ENCODE measurements at regions not wholly inside any gene's neighbourhood (a gene's known extent, or its start where the extent isn't known, plus 50 kb on each side); places are given as distances from the start of the nearest gene placed in this dataset.

DNA sequence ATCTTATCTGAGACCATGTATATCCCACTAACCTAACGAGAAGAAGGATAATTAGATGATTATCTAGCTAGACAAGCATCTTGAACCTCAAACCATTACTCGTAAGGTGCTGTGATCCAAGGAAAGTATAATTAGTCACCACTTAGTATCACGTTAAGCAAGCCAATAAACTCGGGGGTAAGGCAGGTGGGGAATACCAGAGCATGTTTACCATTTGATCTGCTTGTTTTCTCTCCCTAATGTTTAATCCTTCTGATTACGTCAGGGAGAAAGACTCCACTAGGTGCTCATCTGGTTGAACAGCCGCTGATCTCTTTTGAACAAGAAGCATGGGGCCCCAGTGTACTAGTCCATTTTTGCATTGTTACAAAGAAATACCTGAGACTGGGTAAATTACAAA is 69.9 kb upstream of the SLC1A1 start:
- DNase-seq, result no peak
- Histone ChIP-seq H3K4me3 (no peak overlapping the region), H3K4me1 (peaks cover 0 to 12% (median 6%) of the 10 kb centered on the region in 4 donors), H3K36me3 (no peaks in the 10 kb centered on the region), H3K9me3 (no peaks in the 10 kb centered on the region), H3K27me3 (no peaks in the 10 kb centered on the region), H3K27ac (no peak overlapping the region)
- TF ChIP-seq POLR2A (IDR thresholded peaks at IDR 0.05), result no peak
- no peak for TF ChIP-seq EP300 (IDR thresholded peaks at IDR 0.05)
- TF ChIP-seq CTCF (IDR thresholded peaks at IDR 0.05), result no peak
- TF ChIP-seq POLR2AphosphoS5 (IDR thresholded peaks at IDR 0.05), result no peak
- 70 to 81% (median 74%) methylated on average over 6 of the region's 6 CpGs for WGBS, 5 donors
- intact Hi-C loops (cut with DNase I; ENCODE audit: low total_unique reads), result no loop called here

- H3K4me3 ChIP-seq, result no peak overlapping the region
- DNase-seq, result no peak
- H3K36me3 ChIP-seq, result no peaks in the 10 kb centered on the region
- WGBS, 5 donors, result 54 to 68% (median 60%) methylated on average over 2 of the region's 2 CpGs
- intact Hi-C loops (cut with DNase I; ENCODE audit: low total_unique reads), result no loop called here
- peaks cover 0 to 10% (median 6%) of the 10 kb centered on the region in 4 donors for H3K4me1 ChIP-seq
- TF ChIP-seq CTCF (IDR thresholded peaks at IDR 0.05), result no peak
- no peak for TF ChIP-seq POLR2A (IDR thresholded peaks at IDR 0.05)
- TF ChIP-seq EP300 (IDR thresholded peaks at IDR 0.05), result no peak
- TF ChIP-seq POLR2AphosphoS5 (IDR thresholded peaks at IDR 0.05), result no peak
- H3K9me3 ChIP-seq, result no peaks in the 10 kb centered on the region
- H3K27ac ChIP-seq, result no peak overlapping the region
- no peaks in the 10 kb centered on the region for H3K27me3 ChIP-seq
Measured at GRCh38 chr9:4417578-4418325, 72.5 kb upstream of the SLC1A1 start.

DNA sequence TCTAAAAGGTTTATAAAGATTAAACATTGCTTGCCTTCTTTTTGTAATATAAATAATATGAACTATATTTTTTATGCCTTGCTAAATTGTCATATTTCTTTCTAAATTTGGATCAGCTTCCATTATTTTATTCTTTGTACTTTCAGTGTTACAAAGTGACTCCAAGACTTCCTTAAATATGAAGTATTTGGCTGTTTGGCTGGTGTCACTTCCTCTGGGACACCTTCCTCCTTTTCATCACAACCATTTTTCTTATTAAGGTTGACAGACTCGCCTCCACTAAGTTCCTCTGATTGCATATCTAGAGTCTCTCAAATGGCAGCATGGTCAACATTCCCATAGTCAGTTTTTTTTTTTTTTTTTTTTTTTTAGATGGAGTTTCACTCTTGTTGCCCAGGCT is 73.8 kb upstream of the SLC1A1 start:
- no peaks in the 10 kb centered on the region for H3K4me1 ChIP-seq
- no peak for DNase-seq
- 70 to 82% (median 73%) methylated on average over 1 of the region's 1 CpG for WGBS, 5 donors
- H3K27ac ChIP-seq, result no peak overlapping the region
- no peak for TF ChIP-seq POLR2AphosphoS5 (IDR thresholded peaks at IDR 0.05)
- TF ChIP-seq CTCF (IDR thresholded peaks at IDR 0.05), result no peak
- no peak for TF ChIP-seq EP300 (IDR thresholded peaks at IDR 0.05)
- TF ChIP-seq POLR2A (IDR thresholded peaks at IDR 0.05), result no peak
- intact Hi-C loops (cut with DNase I; ENCODE audit: low total_unique reads), result no loop called here
- H3K27me3 ChIP-seq, result no peaks in the 10 kb centered on the region
- no peak overlapping the region for H3K4me3 ChIP-seq
- H3K9me3 ChIP-seq, result no peaks in the 10 kb centered on the region
- no peaks in the 10 kb centered on the region for H3K36me3 ChIP-seq

- no peak overlapping the region for H3K27ac ChIP-seq
- WGBS, 5 donors, result 79 to 87% (median 81%) methylated on average over 2 of the region's 2 CpGs
- H3K9me3 ChIP-seq, result no peaks in the 10 kb centered on the region
- no peaks in the 10 kb centered on the region for H3K36me3 ChIP-seq
- intact Hi-C loops (cut with DNase I; ENCODE audit: low total_unique reads), result no loop called here
- no peaks in the 10 kb centered on the region for H3K27me3 ChIP-seq
- no peak overlapping the region for H3K4me3 ChIP-seq
- TF ChIP-seq POLR2A (IDR thresholded peaks at IDR 0.05) (no peak), EP300 (IDR thresholded peaks at IDR 0.05) (no peak), POLR2AphosphoS5 (IDR thresholded peaks at IDR 0.05) (no peak)
- no peaks in the 10 kb centered on the region for H3K4me1 ChIP-seq
- no peak for DNase-seq
Measured at GRCh38 chr9:4415281-4415680, 75.0 kb upstream of the SLC1A1 start.

DNA sequence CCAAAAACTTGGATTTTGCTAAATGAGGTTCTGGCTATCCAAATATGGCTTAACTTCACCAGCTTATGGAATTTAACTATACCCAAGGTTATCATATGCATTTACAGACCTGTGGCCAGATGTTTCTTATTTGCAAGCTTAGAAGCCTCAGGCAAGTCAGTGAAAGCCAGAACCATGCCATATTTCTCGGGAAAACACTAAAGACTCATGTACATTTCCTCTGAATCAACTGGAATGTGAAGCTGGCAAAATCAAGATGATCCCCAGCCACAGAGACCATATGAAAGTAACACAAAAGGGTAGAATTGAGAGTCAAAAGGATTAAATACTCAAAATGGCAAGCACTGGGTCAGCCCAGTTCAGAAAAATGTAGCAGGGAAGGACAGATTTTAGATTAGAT is 76.4 kb upstream of the SLC1A1 start:
- intact Hi-C loops (cut with DNase I; ENCODE audit: low total_unique reads), result no loop called here
- no peak for TF ChIP-seq POLR2AphosphoS5 (IDR thresholded peaks at IDR 0.05)
- no peak for TF ChIP-seq POLR2A (IDR thresholded peaks at IDR 0.05)
- no peak for TF ChIP-seq CTCF (IDR thresholded peaks at IDR 0.05)
- TF ChIP-seq EP300 (IDR thresholded peaks at IDR 0.05), result no peak

More for the DNA sequence above, 76.4 kb upstream of the SLC1A1 start:
- no peak overlapping the region for H3K27ac ChIP-seq
- no peaks in the 10 kb centered on the region for H3K27me3 ChIP-seq
- WGBS, 5 donors, result 71 to 80% (median 77%) methylated on average over 1 of the region's 1 CpG
- H3K4me1 ChIP-seq, result no peaks in the 10 kb centered on the region
- no peaks in the 10 kb centered on the region for H3K9me3 ChIP-seq
- H3K4me3 ChIP-seq, result no peak overlapping the region
- no peak for DNase-seq
- H3K36me3 ChIP-seq, result no peaks in the 10 kb centered on the region
